ENCODE measurements at regions not wholly inside any gene's neighbourhood (a gene's known extent, or its start where the extent isn't known, plus 50 kb on each side); places are given as distances from the start of the nearest gene placed in this dataset.

DNA sequence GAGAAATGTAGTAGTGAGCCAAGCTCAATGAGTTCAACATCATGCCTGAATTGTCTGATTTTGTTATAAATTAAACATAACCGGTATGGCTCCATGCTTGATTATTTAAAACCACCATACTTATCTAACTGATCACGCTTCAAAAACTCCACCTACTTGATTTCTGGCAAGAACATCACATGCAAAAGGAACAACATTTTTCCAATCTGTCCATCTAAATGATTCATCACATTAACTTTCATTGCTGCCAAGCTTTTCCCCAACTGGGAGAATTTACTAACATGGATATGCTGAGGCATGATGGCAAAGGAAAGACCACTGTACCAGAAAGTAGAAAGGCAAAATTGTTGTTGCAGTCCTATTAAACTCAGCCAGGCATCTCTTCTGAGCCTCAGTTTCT, 286.8 kb downstream of the TRIB2 start:
- no peaks in the 10 kb centered on the region for H3K27me3 Mint-ChIP-seq (ENCODE audit: low read depth in 2 of 2)
- peaks cover 5 to 13% of the 10 kb centered on the region in 2 donors for H3K4me1 Mint-ChIP-seq
- no peaks in the 10 kb centered on the region for H3K36me3 Mint-ChIP-seq
- TF ChIP-seq, protein P1, sequence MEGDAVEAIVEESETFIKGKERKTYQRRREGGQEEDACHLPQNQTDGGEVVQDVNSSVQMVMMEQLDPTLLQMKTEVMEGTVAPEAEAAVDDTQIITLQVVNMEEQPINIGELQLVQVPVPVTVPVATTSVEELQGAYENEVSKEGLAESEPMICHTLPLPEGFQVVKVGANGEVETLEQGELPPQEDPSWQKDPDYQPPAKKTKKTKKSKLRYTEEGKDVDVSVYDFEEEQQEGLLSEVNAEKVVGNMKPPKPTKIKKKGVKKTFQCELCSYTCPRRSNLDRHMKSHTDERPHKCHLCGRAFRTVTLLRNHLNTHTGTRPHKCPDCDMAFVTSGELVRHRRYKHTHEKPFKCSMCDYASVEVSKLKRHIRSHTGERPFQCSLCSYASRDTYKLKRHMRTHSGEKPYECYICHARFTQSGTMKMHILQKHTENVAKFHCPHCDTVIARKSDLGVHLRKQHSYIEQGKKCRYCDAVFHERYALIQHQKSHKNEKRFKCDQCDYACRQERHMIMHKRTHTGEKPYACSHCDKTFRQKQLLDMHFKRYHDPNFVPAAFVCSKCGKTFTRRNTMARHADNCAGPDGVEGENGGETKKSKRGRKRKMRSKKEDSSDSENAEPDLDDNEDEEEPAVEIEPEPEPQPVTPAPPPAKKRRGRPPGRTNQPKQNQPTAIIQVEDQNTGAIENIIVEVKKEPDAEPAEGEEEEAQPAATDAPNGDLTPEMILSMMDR (IDR thresholded peaks at IDR 0.05), result no peak
- no peak overlapping the region for H3K27ac Mint-ChIP-seq
- no peak overlapping the region for H3K4me3 Mint-ChIP-seq
- DNase-seq (no peak), ATAC-seq (no peak)
- intact Hi-C loops (cut with micrococcal nuclease), result no loop called here
- H3K9me3 Mint-ChIP-seq, result no peaks in the 10 kb centered on the region
- H3K9me3 ChIP-seq (ENCODE audit: control insufficient read depth, insufficient read depth, low read length), result no peaks in the 10 kb centered on the region
- WGBS (ENCODE audit: insufficient coverage), result 92% methylated on average over 2 of the region's 2 CpGs
- H3K4me1 ChIP-seq (ENCODE audit: control insufficient read depth, insufficient read depth, low read length), result peaks cover 3% of the 10 kb centered on the region
- no peak overlapping the region for H3K4me3 ChIP-seq (ENCODE audit: low read length)
- H3K27me3 ChIP-seq (ENCODE audit: control insufficient read depth, insufficient read depth, low read length), result no peaks in the 10 kb centered on the region
- no peaks in the 10 kb centered on the region for H3K36me3 ChIP-seq (ENCODE audit: control insufficient read depth, insufficient read depth, low read length)
- H3K27ac ChIP-seq (ENCODE audit: low read length), result no peak overlapping the region

- ATAC-seq, result no peak
- TF ChIP-seq, protein P1 (IDR thresholded peaks at IDR 0.05), result no peak
- Mint-ChIP-seq H3K27me3 (ENCODE audit: low read depth in 2 of 2) (no peaks in the 10 kb centered on the region), H3K4me3 (no peak overlapping the region), H3K27ac (no peak overlapping the region), H3K4me1 (peaks cover 5 to 13% of the 10 kb centered on the region in 2 donors), H3K9me3 (no peaks in the 10 kb centered on the region), H3K36me3 (no peaks in the 10 kb centered on the region)
- Histone ChIP-seq H3K4me3 (ENCODE audit: low read length) (no peak overlapping the region), H3K27me3 (ENCODE audit: control insufficient read depth, insufficient read depth, low read length) (no peaks in the 10 kb centered on the region), H3K27ac (ENCODE audit: low read length) (no peak overlapping the region), H3K9me3 (ENCODE audit: control insufficient read depth, insufficient read depth, low read length) (no peaks in the 10 kb centered on the region), H3K36me3 (ENCODE audit: control insufficient read depth, insufficient read depth, low read length) (no peaks in the 10 kb centered on the region), H3K4me1 (ENCODE audit: control insufficient read depth, insufficient read depth, low read length) (peaks cover 3% of the 10 kb centered on the region)
- no peak for DNase-seq
- intact Hi-C loops (cut with micrococcal nuclease), result loop anchor here (5.0 kb wide), 3 partner anchors 288 to 1528 kb away; partner anchors contain the start of gene TRIB2
- 67% methylated on average over 1 of the region's 2 CpGs for WGBS (ENCODE audit: insufficient coverage)
These were observed 288.3 kb downstream of the TRIB2 start for GRCh38 chr2:13005048-13005447.

GRCh38 chr2:13005761-13006335, 289.1 kb downstream of the TRIB2 start:
- Mint-ChIP-seq H3K9me3 (no peaks in the 10 kb centered on the region), H3K4me1 (peaks cover 5 to 13% of the 10 kb centered on the region in 2 donors), H3K27me3 (ENCODE audit: low read depth in 2 of 2) (no peaks in the 10 kb centered on the region), H3K27ac (no peak overlapping the region), H3K4me3 (no peak overlapping the region), H3K36me3 (no peaks in the 10 kb centered on the region)
- peaks cover 3% of the 10 kb centered on the region for H3K4me1 ChIP-seq (ENCODE audit: control insufficient read depth, insufficient read depth, low read length)
- no peak for DNase-seq
- WGBS (ENCODE audit: insufficient coverage), result 89% methylated on average over 5 of the region's 7 CpGs
- no peak for ATAC-seq
- H3K36me3 ChIP-seq (ENCODE audit: control insufficient read depth, insufficient read depth, low read length), result no peaks in the 10 kb centered on the region
- H3K9me3 ChIP-seq (ENCODE audit: control insufficient read depth, insufficient read depth, low read length), result no peaks in the 10 kb centered on the region
- no peak overlapping the region for H3K27ac ChIP-seq (ENCODE audit: low read length)
- H3K4me3 ChIP-seq (ENCODE audit: low read length), result no peak overlapping the region
- H3K27me3 ChIP-seq (ENCODE audit: control insufficient read depth, insufficient read depth, low read length), result no peaks in the 10 kb centered on the region
- intact Hi-C loops (cut with micrococcal nuclease), result loop anchor here (5.0 kb wide), 3 partner anchors 289 to 1529 kb away; partner anchors contain the start of gene TRIB2
- TF ChIP-seq, protein P1 (IDR thresholded peaks at IDR 0.05), result no peak

- H3K36me3 ChIP-seq (ENCODE audit: control insufficient read depth, insufficient read depth, low read length), result no peaks in the 10 kb centered on the region
- H3K27ac ChIP-seq (ENCODE audit: low read length), result no peak overlapping the region
- H3K9me3 Mint-ChIP-seq, result no peaks in the 10 kb centered on the region
- 100% methylated on average over 1 of the region's 4 CpGs for WGBS (ENCODE audit: insufficient coverage)
- H3K4me3 Mint-ChIP-seq, result no peak overlapping the region
- no peaks in the 10 kb centered on the region for H3K9me3 ChIP-seq (ENCODE audit: control insufficient read depth, insufficient read depth, low read length)
- H3K4me3 ChIP-seq (ENCODE audit: low read length), result no peak overlapping the region
- ATAC-seq (no peak), DNase-seq (no peak)
- H3K27me3 ChIP-seq (ENCODE audit: control insufficient read depth, insufficient read depth, low read length), result no peaks in the 10 kb centered on the region
- intact Hi-C loops (cut with micrococcal nuclease), result loop anchor here (5.0 kb wide), 3 partner anchors 289 to 1529 kb away; partner anchors contain the start of gene TRIB2
- no peaks in the 10 kb centered on the region for H3K27me3 Mint-ChIP-seq (ENCODE audit: low read depth in 2 of 2)
- no peaks in the 10 kb centered on the region for H3K36me3 Mint-ChIP-seq
- no peak overlapping the region for H3K27ac Mint-ChIP-seq
- peaks cover 5 to 11% of the 10 kb centered on the region in 2 donors for H3K4me1 Mint-ChIP-seq
- TF ChIP-seq, protein P1 (IDR thresholded peaks at IDR 0.05), result no peak
- H3K4me1 ChIP-seq (ENCODE audit: control insufficient read depth, insufficient read depth, low read length), result peaks cover 3% of the 10 kb centered on the region
These were observed 289.7 kb downstream of the TRIB2 start for GRCh38 chr2:13006426-13006825.

Measured in natural killer cell (primary cell).